NCI-H226 (cell line): ENCODE measurements at regions not wholly inside any gene's neighbourhood (a gene's known extent, or its start where the extent isn't known, plus 50 kb on each side); places are given as distances from the start of the nearest gene placed in this dataset.
"Not testable (repeated sequence)": the region's sequence is repeated elsewhere in the genome, so short reads cannot be mapped to it uniquely, and the experiment has no call there.

Experiments used
- DNase-seq: peaks from one replicate; pipeline ENCODE4 v3.0.0-alpha.2; 2015

DNA sequence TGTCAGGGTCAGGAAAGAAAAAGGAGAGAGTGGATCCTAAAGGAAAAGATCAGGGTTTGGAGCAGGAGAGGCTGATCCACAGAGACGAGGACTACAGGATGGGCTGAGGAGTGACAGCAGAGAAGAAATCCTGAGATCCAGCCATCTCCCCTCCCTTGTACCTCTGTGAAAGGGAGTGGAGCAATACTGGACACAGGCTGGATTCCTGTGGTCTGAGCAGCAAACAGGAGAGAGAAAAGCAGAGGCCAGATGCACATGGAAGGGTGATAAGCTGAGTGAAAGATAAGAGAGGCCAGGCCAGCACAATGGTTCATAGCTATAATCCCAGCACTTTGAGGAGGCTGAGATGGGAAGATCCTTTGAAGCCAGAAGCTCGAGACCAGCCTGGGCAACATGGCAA, 472.1 kb upstream of the TSHZ3 start:
- DNase-seq, result no peak

DNA sequence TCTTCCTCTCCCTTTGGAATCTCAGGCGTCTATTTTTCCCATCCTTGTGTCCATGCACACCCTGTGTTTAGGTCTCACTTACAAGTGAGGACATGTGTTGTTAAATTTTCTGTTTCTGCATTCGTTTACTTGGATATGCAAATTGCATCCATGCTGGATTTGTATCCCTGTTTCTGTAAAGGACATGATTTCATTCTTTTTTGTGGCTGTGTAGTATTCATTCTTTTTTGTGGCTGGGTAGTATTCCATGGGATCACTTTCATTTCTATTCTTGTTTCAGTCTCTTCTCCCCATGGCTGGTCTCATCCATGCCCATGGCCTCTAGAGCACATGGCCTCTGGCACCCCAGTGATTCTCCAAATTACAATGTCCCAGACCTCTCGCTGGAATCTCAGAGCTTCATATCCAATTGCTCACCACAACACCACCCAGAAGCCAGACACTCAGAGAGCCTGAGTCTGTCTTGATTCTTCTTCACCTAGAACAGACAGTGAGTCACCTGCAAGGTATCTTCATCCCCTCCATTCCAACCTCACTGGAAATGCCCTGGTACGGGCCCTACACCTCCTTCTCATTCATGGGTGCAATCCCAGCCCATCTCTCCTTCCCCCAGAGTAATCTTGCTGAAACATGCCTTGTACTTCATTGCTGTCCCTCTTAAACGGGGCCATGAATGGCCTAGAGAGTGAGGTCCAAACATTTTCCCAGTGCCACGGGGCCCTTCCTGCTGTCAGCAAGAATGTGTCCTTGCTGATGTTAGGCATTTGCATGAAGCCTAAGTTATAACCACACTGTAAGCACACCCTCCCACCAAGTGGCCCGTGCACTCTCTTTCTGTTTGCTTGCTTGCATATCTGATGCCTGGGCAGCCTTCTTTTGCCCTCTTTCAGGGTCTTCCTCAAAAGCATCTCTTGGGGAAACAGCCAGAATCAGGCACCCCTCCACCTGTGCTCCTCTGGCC, 476.2 kb upstream of the TSHZ3 start:
- no peak for DNase-seq

DNA sequence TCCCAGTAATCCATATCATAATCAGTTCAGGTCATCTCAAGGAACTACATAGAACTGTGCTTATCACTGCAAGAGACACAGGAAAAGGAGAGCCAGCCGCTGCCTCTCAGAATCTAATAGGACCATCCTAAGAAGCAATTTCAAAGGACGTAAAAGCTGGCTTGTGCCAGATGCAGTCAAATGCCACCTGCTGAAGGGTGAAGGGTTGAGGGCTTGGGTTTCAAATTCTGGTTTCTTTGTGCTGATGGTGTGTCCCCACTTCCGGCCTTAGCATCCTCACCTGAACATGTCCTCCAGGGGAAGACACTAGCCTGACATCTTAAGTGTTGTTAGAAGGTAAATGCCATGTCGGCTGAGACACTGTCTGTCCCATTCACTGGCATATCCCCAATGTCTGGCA, 477.1 kb upstream of the TSHZ3 start:
- DNase-seq, result no peak

GRCh38 chr19:31831421-31832175, 482.4 kb upstream of the TSHZ3 start:
- DNase-seq, result no peak

- DNase-seq, result no peak
Observed at GRCh38 chr19:31832176-31832548, 482.9 kb upstream of the TSHZ3 start.

GRCh38 chr19:31834070-31834469, 484.8 kb upstream of the TSHZ3 start:
- no peak for DNase-seq

GRCh38 chr19:31838163-31838815, 489.1 kb upstream of the TSHZ3 start:
- DNase-seq, result no peak

- DNase-seq, result no peak
Observed at GRCh38 chr19:31840371-31840770, 491.1 kb upstream of the TSHZ3 start.

GRCh38 chr19:31841755-31842154, 492.5 kb upstream of the TSHZ3 start:
- no peak for DNase-seq

DNA sequence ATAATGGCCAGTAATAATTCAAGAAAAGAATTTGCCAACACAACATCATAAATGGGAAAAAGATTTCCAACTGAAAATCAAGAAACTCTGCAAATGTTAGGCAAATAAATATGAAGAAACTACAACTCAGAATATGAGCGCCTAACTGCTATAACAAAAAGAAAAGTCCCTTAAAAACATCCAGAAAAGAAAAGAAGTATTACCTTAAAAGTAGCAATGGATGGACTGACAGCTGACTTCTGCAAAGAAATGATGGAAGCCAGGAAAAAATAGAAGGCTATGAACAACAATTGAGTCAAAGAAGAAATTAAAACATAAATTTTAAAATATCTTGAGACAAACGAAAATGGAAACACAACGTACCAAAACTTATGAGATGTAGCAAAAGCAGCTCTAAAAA, 482.3 kb upstream of the ZNF507 start:
- no peak for DNase-seq

- DNase-seq, result no peak
Observed at GRCh38 chr19:31874313-31874712, 471.1 kb upstream of the ZNF507 start.

DNA sequence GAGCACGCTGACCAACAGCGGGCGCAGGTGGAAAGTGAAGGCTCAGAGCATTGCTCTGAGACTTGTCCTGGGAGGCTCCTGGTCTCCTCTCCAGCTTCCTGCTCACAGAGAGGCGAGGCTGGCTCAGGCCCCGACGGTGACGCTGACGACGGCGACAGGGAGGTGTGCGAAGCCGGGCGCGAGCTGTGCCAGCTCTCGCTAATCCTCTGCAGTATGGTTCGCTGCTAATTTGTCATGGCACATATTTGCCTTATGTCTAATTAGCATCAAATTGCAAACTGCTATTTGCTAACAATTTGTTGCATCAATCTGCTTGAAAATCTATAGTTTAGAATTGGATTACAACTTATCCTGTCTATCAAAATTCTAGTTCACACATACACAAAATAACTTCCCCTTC, 469.8 kb upstream of the ZNF507 start:
- DNase-seq, result no peak

DNA sequence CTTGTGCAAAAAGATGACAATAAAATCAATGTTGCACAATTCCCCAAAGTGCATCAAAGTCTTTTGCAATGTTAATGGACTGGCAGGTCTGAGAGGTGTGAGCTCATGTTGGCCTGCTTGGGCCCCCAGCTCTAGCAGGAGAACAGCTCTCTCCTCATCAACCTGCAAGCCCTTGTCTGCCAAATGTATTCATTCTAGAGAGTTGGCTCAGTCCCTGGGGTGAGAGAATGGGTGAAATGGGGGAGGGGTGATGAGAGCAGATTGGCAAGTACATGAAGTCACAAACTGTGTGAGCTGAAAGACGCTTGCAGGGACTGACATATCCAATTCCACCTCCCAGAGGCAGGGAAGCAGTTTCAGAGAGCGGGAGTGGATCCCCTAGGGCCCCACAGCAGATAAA, 465.1 kb upstream of the ZNF507 start:
- no peak for DNase-seq

GRCh38 chr19:31881988-31882387, 463.4 kb upstream of the ZNF507 start:
- no peak for DNase-seq

GRCh38 chr19:31882709-31883108, 462.7 kb upstream of the ZNF507 start:
- DNase-seq, result no peak

- DNase-seq, result no peak
Observed at GRCh38 chr19:31883296-31883990, 462.0 kb upstream of the ZNF507 start.

GRCh38 chr19:31885280-31885853, 460.0 kb upstream of the ZNF507 start:
- DNase-seq, result no peak

DNA sequence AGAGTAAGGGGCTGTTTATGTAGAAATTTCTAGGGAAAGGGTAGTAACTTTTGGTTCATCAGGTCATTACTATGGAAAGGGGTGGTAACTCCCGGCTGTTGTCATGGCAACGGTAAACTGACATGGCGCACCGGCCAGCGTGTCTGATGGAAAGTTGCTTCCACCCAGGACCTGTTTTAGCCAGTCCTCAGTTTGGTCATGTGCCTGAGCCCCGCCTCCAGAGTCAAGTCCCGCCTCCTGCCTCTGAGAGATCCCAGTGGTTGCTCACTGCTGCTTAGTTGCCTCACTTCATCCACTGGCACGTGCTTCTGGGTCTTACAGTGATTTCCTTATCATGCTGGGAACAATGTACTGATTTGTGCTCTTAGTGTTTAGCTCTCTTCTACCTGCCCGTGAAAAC, 455.2 kb upstream of the ZNF507 start:
- no peak for DNase-seq

DNA sequence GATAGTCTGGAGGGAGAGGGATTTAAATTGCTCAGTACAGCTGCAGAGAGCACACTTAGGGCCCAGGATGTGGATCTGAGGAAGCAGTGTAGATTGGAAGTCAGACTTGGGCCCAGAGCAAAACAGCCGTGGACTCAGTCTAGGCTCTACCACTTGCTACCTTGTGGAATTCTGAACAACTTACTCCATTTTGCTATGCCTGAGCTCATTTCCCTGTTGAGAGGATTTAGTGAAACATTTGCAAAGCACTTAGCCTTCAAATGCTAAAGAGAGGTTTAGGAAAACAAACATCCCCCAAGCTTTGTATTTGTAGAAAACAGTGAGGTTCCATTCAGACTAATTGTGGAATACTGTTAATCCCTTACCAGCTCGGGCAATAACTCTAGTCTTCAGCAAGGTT, 453.4 kb upstream of the ZNF507 start:
- DNase-seq, result no peak

- DNase-seq, result not testable (repeated sequence)
Observed at GRCh38 chr19:31893491-31893890, 451.9 kb upstream of the ZNF507 start.

DNA sequence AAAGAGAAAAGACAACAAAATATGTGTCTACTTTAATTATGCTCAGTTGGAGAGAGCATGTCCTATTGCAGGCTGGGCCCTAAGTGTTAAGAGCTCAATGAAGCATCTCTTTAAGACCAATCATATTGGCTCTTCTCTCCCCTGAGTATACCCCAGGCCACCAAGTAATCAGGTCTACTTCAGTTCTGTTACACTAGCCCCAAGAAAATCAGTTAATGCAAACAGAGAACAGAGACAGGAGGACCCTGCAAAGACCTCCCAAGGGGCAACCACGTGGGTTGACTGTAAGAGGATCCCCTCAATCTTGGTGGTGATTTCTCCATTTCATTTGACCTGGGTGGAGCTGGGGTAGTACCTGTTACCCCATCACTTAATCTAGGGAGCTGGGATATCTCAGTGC, 451.0 kb upstream of the ZNF507 start:
- no peak for DNase-seq

DNA sequence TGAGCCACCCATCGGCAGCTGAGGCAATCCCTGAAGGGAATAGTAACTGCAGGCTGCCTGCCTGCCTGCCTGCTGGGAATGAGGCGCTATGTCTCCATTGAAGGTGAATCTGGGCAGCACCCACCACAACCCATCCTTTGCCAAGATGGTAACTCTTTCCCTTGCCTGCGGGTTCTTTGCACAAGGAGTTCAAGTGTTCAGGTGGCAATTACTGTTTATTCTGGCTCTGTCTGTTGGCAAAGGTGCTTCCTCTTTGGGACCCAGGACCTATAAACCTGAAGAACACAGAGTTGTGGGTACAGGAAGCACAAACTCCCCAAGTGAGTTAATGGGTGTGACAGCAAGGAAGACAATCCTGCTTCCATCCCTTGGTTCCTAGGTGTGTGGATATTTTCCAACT, 448.1 kb upstream of the ZNF507 start:
- DNase-seq, result no peak

DNA sequence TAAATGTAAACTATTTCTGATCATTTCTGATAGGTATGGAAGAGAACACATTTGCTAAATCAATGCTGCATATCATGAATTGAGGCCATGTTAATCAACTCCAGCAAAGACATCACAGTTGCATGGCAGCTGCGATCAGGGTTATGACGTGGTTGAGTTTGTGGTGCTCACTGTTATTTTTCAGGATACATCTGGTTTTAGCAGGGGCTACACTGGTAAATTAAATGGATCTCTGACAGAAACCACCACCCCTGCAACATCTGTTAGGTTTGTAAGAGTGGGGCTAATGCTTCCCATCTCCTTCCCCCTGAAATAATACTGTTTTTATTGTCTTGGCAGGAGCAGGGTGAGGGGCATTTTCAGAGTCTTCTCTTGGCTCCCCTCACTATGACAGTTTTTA, 444.4 kb upstream of the ZNF507 start:
- DNase-seq, result no peak
